ENCODE measurements at regions not wholly inside any gene's neighbourhood (a gene's known extent, or its start where the extent isn't known, plus 50 kb on each side); places are given as distances from the start of the nearest gene placed in this dataset.
"Not testable (repeated sequence)": the region's sequence is repeated elsewhere in the genome, so short reads cannot be mapped to it uniquely, and the experiment has no call there.

DNA sequence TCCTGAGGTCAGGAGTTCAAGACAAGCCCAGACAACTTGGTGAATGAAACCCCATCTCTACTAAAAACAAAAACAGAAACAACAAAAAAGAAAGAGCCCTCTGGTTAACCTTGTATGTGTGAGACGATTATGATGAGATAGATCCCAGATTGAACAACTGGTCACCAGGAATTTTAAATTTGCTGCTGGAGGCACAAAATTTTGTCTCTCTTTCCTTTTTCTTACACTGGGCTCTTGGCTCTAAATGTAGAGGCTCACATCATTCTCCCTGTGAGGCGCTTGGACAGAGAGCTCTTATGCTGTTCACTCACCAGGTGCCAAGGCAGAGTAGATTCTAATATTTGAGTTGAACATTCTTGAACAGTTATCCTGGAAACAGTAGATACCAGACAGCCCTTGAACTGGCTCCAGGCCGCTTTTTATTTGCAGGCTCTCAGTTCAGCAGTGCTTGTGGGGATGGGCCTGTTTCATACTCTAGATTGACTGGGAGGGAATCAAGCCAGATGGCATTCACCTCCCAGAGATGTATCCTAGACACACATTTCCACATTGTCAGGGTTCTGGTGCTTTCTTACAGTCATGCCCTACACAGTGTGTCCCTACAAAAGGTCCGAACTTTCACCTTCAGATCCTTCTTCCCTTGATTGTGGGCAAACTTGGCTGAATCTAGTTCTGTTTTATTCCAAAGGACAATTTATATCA, 1159.6 kb downstream of the RPIA start:
- peaks cover 6 to 13% (median 12%) of the 10 kb centered on the region in 3 donors for H3K27me3 Mint-ChIP-seq (ENCODE audit: low read depth in 3 of 3)
- Histone ChIP-seq H4K20me1 (ENCODE audit: insufficient read depth, low read length) (no peaks in the 10 kb centered on the region), H3K9ac (ENCODE audit: insufficient read depth, low read length, poor library complexity, severe bottlenecking) (no peak overlapping the region), H3K79me2 (ENCODE audit: insufficient read depth, low read length) (no peaks in the 10 kb centered on the region), H3K27me3 (ENCODE audit: control insufficient read depth in 2 of 2, insufficient read depth in 2 of 2, low read length in 2 of 2) (peaks cover 5 to 12% of the 10 kb centered on the region in 2 donors), H3K27ac (ENCODE audit: low read depth in 1 of 2, low read length in 2 of 2) (no peak overlapping the region), H3K4me1 (ENCODE audit: control insufficient read depth in 1 of 2, insufficient read depth in 2 of 2, low read length in 2 of 2) (no peaks in the 10 kb centered on the region), H2AFZ (ENCODE audit: insufficient read depth, low read depth, low read length, poor library complexity, severe bottlenecking) (no peak overlapping the region), H3K4me3 (replicated peaks in 1 of 3; ENCODE audit: low read depth in 2 of 3, low read length in 3 of 3) (no peak overlapping the region), H3K9me3 (replicated peaks in 1 of 2; ENCODE audit: control insufficient read depth in 1 of 2, insufficient read depth in 1 of 2, low read length in 2 of 2) (no peaks in the 10 kb centered on the region), H3K4me2 (replicated peaks; ENCODE audit: extremely low read depth, low read length, poor library complexity, severe bottlenecking) (no peak overlapping the region), H3K36me3 (replicated peaks in 1 of 2; ENCODE audit: control insufficient read depth in 1 of 2, insufficient read depth in 2 of 2, low read length in 2 of 2) (no peaks in the 10 kb centered on the region)
- H3K27ac Mint-ChIP-seq = no peak overlapping the region
- H3K4me3 Mint-ChIP-seq = no peak overlapping the region
- no peaks in the 10 kb centered on the region for H3K9me3 Mint-ChIP-seq
- no peaks in the 10 kb centered on the region for H3K4me1 Mint-ChIP-seq
- WGBS (ENCODE audit: insufficient coverage) = 100% methylated on average over 2 of the region's 4 CpGs
- no peak for DNase-seq
- TF ChIP-seq, protein P1, sequence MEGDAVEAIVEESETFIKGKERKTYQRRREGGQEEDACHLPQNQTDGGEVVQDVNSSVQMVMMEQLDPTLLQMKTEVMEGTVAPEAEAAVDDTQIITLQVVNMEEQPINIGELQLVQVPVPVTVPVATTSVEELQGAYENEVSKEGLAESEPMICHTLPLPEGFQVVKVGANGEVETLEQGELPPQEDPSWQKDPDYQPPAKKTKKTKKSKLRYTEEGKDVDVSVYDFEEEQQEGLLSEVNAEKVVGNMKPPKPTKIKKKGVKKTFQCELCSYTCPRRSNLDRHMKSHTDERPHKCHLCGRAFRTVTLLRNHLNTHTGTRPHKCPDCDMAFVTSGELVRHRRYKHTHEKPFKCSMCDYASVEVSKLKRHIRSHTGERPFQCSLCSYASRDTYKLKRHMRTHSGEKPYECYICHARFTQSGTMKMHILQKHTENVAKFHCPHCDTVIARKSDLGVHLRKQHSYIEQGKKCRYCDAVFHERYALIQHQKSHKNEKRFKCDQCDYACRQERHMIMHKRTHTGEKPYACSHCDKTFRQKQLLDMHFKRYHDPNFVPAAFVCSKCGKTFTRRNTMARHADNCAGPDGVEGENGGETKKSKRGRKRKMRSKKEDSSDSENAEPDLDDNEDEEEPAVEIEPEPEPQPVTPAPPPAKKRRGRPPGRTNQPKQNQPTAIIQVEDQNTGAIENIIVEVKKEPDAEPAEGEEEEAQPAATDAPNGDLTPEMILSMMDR (IDR thresholded peaks at IDR 0.05) = no peak
- no peaks in the 10 kb centered on the region for H3K36me3 Mint-ChIP-seq
- intact Hi-C loops (cut with micrococcal nuclease) = no loop called here

DNA sequence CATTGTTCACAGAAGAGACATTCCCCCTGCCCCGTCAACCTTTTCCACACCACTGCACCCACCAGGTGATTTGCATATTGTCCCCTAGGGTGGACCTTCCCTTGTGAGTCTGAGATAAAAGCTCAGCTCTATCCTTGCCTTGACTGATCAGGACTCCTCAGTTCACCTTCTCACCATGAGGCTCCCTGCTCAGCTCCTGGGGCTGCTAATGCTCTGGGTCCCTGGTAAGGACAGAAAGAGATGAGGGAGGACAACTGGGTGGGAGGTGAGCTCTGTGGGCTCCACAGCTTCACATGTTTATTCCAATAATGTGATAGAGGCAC, 1160.1 kb downstream of the RPIA start:
- Mint-ChIP-seq H3K27me3 (ENCODE audit: low read depth in 3 of 3) (peaks cover 6 to 13% (median 12%) of the 10 kb centered on the region in 3 donors), H3K9me3 (no peaks in the 10 kb centered on the region), H3K4me3 (no peak overlapping the region), H3K27ac (no peak overlapping the region), H3K36me3 (no peaks in the 10 kb centered on the region), H3K4me1 (no peaks in the 10 kb centered on the region)
- Histone ChIP-seq H3K36me3 (replicated peaks in 1 of 2; ENCODE audit: control insufficient read depth in 1 of 2, insufficient read depth in 2 of 2, low read length in 2 of 2) (no peaks in the 10 kb centered on the region), H2AFZ (ENCODE audit: insufficient read depth, low read depth, low read length, poor library complexity, severe bottlenecking) (no peak overlapping the region), H3K27ac (ENCODE audit: low read depth in 1 of 2, low read length in 2 of 2) (no peak overlapping the region), H3K9me3 (replicated peaks in 1 of 2; ENCODE audit: control insufficient read depth in 1 of 2, insufficient read depth in 1 of 2, low read length in 2 of 2) (no peaks in the 10 kb centered on the region), H3K27me3 (ENCODE audit: control insufficient read depth in 2 of 2, insufficient read depth in 2 of 2, low read length in 2 of 2) (peaks cover 5 to 12% of the 10 kb centered on the region in 2 donors), H3K9ac (ENCODE audit: insufficient read depth, low read length, poor library complexity, severe bottlenecking) (no peak overlapping the region), H3K79me2 (ENCODE audit: insufficient read depth, low read length) (no peaks in the 10 kb centered on the region), H3K4me1 (ENCODE audit: control insufficient read depth in 1 of 2, insufficient read depth in 2 of 2, low read length in 2 of 2) (no peaks in the 10 kb centered on the region), H4K20me1 (ENCODE audit: insufficient read depth, low read length) (no peaks in the 10 kb centered on the region), H3K4me2 (replicated peaks; ENCODE audit: extremely low read depth, low read length, poor library complexity, severe bottlenecking) (no peak overlapping the region), H3K4me3 (replicated peaks in 1 of 3; ENCODE audit: low read depth in 2 of 3, low read length in 3 of 3) (no peak overlapping the region)
- WGBS (ENCODE audit: insufficient coverage) = 95% methylated on average over 1 of the region's 1 CpG
- no peak for DNase-seq
- intact Hi-C loops (cut with micrococcal nuclease) = no loop called here
- TF ChIP-seq, protein P1 (IDR thresholded peaks at IDR 0.05) = no peak

DNA sequence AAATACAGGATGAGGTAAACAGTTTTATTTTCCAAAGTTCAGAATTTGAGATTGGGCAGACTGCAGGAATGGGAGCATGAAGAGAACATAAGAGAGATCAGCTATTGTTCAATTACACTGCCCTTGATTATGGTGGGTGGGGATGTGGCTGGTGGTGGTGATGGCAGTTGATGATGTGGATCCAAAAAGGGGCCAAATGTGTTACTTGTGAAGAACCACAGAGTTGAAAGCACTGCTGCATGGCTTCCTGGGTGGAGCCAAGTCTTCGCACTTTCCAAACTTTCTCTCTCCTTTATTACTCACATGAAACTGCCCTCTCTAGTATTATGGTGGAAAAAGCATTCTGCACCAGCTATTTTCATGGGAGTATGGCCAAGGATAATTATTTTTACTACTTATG, 1162.0 kb downstream of the RPIA start:
- H3K36me3 ChIP-seq (replicated peaks in 1 of 2; ENCODE audit: control insufficient read depth in 1 of 2, insufficient read depth in 2 of 2, low read length in 2 of 2); H3K36me3 Mint-ChIP-seq; H3K9ac ChIP-seq (ENCODE audit: insufficient read depth, low read length, poor library complexity, severe bottlenecking); H2AFZ ChIP-seq (ENCODE audit: insufficient read depth, low read depth, low read length, poor library complexity, severe bottlenecking); H4K20me1 ChIP-seq (ENCODE audit: insufficient read depth, low read length); H3K4me2 ChIP-seq (replicated peaks; ENCODE audit: extremely low read depth, low read length, poor library complexity, severe bottlenecking); H3K79me2 ChIP-seq (ENCODE audit: insufficient read depth, low read length); H3K9me3 ChIP-seq (replicated peaks in 1 of 2; ENCODE audit: control insufficient read depth in 1 of 2, insufficient read depth in 1 of 2, low read length in 2 of 2); H3K27ac ChIP-seq (ENCODE audit: low read depth in 1 of 2, low read length in 2 of 2); H3K4me3 ChIP-seq (replicated peaks in 1 of 3; ENCODE audit: low read depth in 2 of 3, low read length in 3 of 3); H3K27ac Mint-ChIP-seq; H3K27me3 Mint-ChIP-seq (ENCODE audit: low read depth in 3 of 3); H3K27me3 ChIP-seq (ENCODE audit: control insufficient read depth in 2 of 2, insufficient read depth in 2 of 2, low read length in 2 of 2); H3K4me1 Mint-ChIP-seq; DNase-seq; intact Hi-C loops (cut with micrococcal nuclease); H3K9me3 Mint-ChIP-seq; H3K4me1 ChIP-seq (ENCODE audit: control insufficient read depth in 1 of 2, insufficient read depth in 2 of 2, low read length in 2 of 2); H3K4me3 Mint-ChIP-seq: not testable (repeated sequence)
- WGBS (ENCODE audit: insufficient coverage) = no CpG with 5 or more reads among the region's 1 CpG

Measured in CD14-positive monocyte (primary cell).